Left ventricle myocardium inferior (tissue), 1 donor: ENCODE measurements at regions not wholly inside any gene's neighbourhood (a gene's known extent, or its start where the extent isn't known, plus 50 kb on each side); places are given as distances from the start of the nearest gene placed in this dataset.
A peak's percentile ranks its signal among the peaks of the same experiment; 100 is the strongest.

Source experiments
- DNase-seq: peaks from one replicate; pipeline ENCODE4 v3.0.0-alpha.2; 2020
- H3K27ac ChIP-seq: fragments of 200-600 bp; replicated peaks from 2 replicates; pipeline ENCODE4 v1.8.0; 2021
- H3K27me3 ChIP-seq: fragments of 200-600 bp; 2 replicates; pipeline ENCODE4 v1.8.0; 2021; ENCODE audit warnings: low read depth
- H3K36me3 ChIP-seq: fragments of 200-600 bp; 2 replicates; pipeline ENCODE4 v1.8.0; 2021
- H3K4me1 ChIP-seq: fragments of 200-600 bp; 2 replicates; pipeline ENCODE4 v1.8.0; 2021
- H3K4me3 ChIP-seq: fragments of 200-600 bp; 2 replicates; pipeline ENCODE4 v1.8.0; 2021; ENCODE audit warnings: mild to moderate bottlenecking, moderate library complexity
- H3K9me3 ChIP-seq: fragments of 200-600 bp; replicated peaks from 2 replicates; pipeline ENCODE4 v1.8.0; 2021
- intact Hi-C: fragments of 100-400 bp; cut with micrococcal nuclease; formaldehyde crosslinking; loops from one replicate; pipeline ENCODE4 v1.11.0; 2022
- TF ChIP-seq, protein P1 (sequence below): fragments of 200-600 bp; IDR thresholded peaks from 2 replicates; pipeline ENCODE4 v1.8.0; 2021; ENCODE audit warnings: antibody characterized with exemption, mild to moderate bottlenecking, borderline replicate concordance
- donor health status: DM: no; HTN: yes; CAD: no; lungs with severe emphysema.

DNA sequence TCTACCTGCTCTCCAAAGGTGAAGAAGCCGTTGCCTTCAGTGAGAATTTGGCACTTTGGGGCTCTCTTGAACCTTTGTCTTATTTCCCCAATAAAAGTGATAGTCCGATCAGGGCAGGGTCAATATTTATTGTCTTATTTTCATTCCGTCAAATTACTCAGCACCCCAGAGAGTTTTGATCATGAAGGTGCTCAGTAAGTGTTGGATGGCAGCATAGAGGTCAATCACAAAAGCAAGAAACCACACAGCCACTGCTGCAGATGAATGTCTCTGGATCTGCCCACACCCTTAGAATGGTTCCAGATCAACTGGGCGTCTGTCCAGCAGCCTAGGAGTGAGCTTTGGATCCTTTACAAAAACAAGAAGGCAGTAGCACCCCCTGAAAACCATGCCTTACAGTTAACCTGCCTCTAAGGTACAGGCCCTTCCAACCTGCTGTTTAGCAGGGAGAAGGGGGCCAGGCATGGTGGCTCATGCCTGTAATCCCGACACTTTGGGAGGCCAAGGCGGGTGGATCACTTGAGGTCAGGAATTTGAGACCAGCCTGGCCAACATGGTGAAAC is 97.3 kb downstream of the PSMG1 start:
- Histone ChIP-seq H3K27ac (peak overlapping the region; percentile 94), H3K9me3 (no peaks in the 10 kb centered on the region), H3K4me1 (peaks cover 49% of the 10 kb centered on the region), H3K4me3 (no peak overlapping the region), H3K27me3 (no peaks in the 10 kb centered on the region), H3K36me3 (no peaks in the 10 kb centered on the region)
- no peak for DNase-seq
- intact Hi-C loops = no loop called here
- TF ChIP-seq, protein P1, sequence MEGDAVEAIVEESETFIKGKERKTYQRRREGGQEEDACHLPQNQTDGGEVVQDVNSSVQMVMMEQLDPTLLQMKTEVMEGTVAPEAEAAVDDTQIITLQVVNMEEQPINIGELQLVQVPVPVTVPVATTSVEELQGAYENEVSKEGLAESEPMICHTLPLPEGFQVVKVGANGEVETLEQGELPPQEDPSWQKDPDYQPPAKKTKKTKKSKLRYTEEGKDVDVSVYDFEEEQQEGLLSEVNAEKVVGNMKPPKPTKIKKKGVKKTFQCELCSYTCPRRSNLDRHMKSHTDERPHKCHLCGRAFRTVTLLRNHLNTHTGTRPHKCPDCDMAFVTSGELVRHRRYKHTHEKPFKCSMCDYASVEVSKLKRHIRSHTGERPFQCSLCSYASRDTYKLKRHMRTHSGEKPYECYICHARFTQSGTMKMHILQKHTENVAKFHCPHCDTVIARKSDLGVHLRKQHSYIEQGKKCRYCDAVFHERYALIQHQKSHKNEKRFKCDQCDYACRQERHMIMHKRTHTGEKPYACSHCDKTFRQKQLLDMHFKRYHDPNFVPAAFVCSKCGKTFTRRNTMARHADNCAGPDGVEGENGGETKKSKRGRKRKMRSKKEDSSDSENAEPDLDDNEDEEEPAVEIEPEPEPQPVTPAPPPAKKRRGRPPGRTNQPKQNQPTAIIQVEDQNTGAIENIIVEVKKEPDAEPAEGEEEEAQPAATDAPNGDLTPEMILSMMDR = no peak

DNA sequence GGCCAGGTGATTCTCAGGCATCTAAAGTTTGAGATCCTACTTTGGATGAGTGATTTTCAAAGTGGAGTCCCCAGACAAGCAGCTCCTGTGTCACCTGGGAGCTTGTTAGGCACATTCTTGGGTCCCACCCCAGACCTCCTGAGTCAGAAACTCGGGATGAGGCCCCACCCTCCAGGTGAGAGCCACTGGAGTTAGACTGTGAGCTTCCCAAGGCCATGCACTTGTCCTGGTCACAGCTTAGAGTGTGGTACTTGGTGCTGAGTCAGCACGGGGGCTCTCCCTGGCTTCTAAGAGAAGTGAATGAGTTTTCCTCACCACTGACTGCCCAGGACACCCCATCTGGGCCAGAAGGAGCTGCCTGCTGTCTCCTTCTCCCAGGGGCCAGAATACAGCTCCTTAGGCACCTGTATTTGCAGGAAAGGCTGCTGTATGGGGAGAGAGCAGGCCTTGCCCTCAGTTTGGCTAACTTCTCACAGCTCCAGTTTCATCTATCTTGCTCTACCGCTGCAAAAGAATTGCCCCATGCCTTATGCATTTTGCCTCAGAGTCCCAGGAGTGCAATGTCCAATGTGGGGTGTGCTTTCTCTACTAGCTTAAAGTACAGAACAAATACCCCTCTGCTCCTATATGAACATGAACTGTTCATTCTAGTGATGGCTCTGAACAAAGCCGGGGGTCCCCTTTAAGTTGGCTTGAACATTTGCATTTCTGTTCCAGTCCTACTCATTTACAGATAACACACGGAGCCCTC is 98.1 kb downstream of the PSMG1 start:
- DNase-seq = no peak
- Histone ChIP-seq H3K9me3 (no peaks in the 10 kb centered on the region), H3K4me3 (no peak overlapping the region), H3K4me1 (peaks cover 49% of the 10 kb centered on the region), H3K36me3 (no peaks in the 10 kb centered on the region), H3K27ac (peak overlapping the region; percentile 94), H3K27me3 (no peaks in the 10 kb centered on the region)
- TF ChIP-seq, protein P1 = no peak
- intact Hi-C loops = no loop called here

DNA sequence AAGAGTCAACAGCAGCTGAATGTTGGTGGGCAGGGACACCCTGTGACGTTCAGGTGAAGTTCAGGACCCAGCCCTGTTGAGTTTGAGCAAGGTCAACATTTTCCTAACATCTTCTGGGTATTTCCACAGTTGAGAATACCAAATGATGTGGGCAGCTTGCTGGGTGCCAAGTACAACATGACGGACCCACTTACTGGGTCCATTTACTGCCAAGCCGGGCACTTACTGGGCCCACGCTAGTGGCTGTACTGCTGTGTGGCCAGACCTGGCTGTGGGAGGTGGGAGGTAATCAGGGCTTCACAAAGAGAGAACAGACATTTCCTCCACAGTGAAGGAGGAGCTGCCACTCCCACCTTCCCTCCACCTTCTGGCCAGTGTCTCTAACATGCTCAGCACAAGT is 99.2 kb downstream of the PSMG1 start:
- Histone ChIP-seq H3K36me3 (no peaks in the 10 kb centered on the region), H3K9me3 (no peaks in the 10 kb centered on the region), H3K4me1 (peaks cover 49% of the 10 kb centered on the region), H3K27me3 (no peaks in the 10 kb centered on the region), H3K4me3 (no peak overlapping the region), H3K27ac (no peak overlapping the region)
- intact Hi-C loops = no loop called here
- TF ChIP-seq, protein P1 = no peak
- no peak for DNase-seq

DNA sequence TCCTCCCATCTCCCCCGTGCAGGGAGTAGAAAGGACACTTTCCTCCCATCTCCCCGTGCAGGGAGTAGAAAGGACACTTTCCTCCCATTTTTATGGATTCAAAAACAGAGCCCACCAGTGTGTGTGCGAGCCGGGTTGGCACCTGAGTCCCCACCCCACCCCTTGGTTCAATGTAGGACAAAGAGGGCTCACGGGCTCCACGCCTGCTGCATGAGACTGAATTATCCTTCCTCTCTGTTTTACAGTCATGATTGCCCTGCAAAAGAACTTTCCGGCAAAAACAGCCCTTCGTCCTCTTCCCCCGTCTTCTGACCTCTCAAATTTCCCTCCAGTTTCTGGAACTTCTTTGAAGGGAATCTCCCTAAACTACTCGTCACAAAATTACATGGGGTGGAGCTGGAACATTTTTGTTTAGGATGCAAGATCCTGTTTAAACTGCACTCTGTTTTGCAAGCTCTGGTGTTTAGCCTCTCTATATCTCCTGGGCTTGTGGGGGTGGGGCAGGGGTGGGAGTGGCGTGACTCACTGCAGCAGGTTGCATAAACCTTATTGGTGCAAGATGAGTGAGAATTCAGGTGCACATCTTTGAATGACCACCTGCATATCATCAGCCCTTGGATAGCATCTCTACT is 99.8 kb downstream of the PSMG1 start:
- Histone ChIP-seq H3K9me3 (no peaks in the 10 kb centered on the region), H3K27ac (no peak overlapping the region), H3K4me3 (no peak overlapping the region), H3K4me1 (peaks cover 44% of the 10 kb centered on the region), H3K27me3 (no peaks in the 10 kb centered on the region), H3K36me3 (no peaks in the 10 kb centered on the region)
- intact Hi-C loops = no loop called here
- no peak for DNase-seq
- TF ChIP-seq, protein P1 = no peak

DNA sequence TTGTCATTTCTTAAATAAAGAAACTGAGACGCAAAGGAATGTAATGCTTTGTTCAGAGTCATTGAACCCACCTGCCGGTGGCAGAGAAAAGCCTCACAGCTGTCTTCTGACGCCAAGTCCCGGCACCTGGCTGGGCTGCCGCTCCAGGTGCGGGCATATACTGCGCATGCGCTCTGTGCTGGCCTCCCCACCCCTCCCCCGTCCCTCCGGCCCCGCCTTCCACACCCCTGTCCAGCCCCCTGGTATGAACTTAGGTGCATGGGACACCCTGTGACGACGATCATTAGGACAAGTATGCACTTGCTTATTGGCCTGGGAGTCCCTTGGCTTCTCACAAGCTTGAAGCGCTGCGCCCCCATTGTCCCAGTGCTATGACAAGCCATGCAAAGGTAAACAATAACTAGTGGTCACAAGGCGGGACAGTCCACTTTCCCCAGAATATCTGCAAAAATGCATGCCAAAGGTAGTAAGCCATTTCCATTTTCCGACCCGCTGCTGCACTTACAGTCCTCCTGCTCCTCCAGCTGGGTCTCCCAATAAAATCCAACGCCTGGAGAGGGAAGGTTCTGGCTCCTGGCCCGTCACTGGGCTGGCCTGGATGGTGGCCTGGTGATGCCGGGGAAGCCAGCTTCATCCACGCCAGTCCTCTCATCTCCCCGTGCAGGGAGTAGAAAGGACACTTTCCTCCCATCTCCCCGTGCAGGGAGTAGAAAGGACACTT is 100.4 kb downstream of the PSMG1 start:
- no peak for DNase-seq
- H3K4me1 ChIP-seq = peaks cover 38% of the 10 kb centered on the region

More for the DNA sequence above, 100.4 kb downstream of the PSMG1 start:
- Histone ChIP-seq H3K4me3 (no peak overlapping the region), H3K36me3 (no peaks in the 10 kb centered on the region), H3K27me3 (no peaks in the 10 kb centered on the region), H3K9me3 (no peaks in the 10 kb centered on the region), H3K27ac (no peak overlapping the region)
- intact Hi-C loops = no loop called here
- TF ChIP-seq, protein P1 = no peak
